ENCODE measurements at regions not wholly inside any gene's neighbourhood (a gene's known extent, or its start where the extent isn't known, plus 50 kb on each side); places are given as distances from the start of the nearest gene placed in this dataset.
"Not testable (repeated sequence)": the region's sequence is repeated elsewhere in the genome, so short reads cannot be mapped to it uniquely, and the experiment has no call there.

- DNase-seq (ENCODE audit: low read depth), result no peak
- H3K4me3 ChIP-seq (ENCODE audit: low read length), result no peak overlapping the region
- TF ChIP-seq CTCF (conservative IDR thresholded peaks at IDR 0.05; ENCODE audit: low read depth, low read length), result no peak
These were observed 383.2 kb upstream of the UBE2E3 start for GRCh38 chr2:180597179-180597578.

GRCh38 chr2:180596453-180596852 lies 384.0 kb upstream of the UBE2E3 start:
- no peak for TF ChIP-seq CTCF (conservative IDR thresholded peaks at IDR 0.05; ENCODE audit: low read depth, low read length)
- no peak overlapping the region for H3K4me3 ChIP-seq (ENCODE audit: low read length)
- DNase-seq (ENCODE audit: low read depth), result no peak

- DNase-seq (ENCODE audit: low read depth), result no peak
- H3K4me3 ChIP-seq (ENCODE audit: low read length), result no peak overlapping the region
- TF ChIP-seq CTCF (conservative IDR thresholded peaks at IDR 0.05; ENCODE audit: low read depth, low read length), result no peak
These were observed 388.5 kb upstream of the UBE2E3 start for GRCh38 chr2:180591947-180592346.

- H3K4me3 ChIP-seq (ENCODE audit: low read length); DNase-seq (ENCODE audit: low read depth): not testable (repeated sequence)
These were observed 389.2 kb upstream of the UBE2E3 start for GRCh38 chr2:180591093-180591781.

- no peak overlapping the region for H3K4me3 ChIP-seq (ENCODE audit: low read length)
- DNase-seq (ENCODE audit: low read depth), result no peak
- TF ChIP-seq CTCF (conservative IDR thresholded peaks at IDR 0.05; ENCODE audit: low read depth, low read length), result no peak
These were observed 396.8 kb upstream of the UBE2E3 start for GRCh38 chr2:180583441-180584140.

- DNase-seq (ENCODE audit: low read depth), result no peak
- no peak overlapping the region for H3K4me3 ChIP-seq (ENCODE audit: low read length)
- no peak for TF ChIP-seq CTCF (conservative IDR thresholded peaks at IDR 0.05; ENCODE audit: low read depth, low read length)
These were observed 401.0 kb upstream of the UBE2E3 start for GRCh38 chr2:180579388-180579787.

- no peak overlapping the region for H3K4me3 ChIP-seq (ENCODE audit: low read length)
- DNase-seq (ENCODE audit: low read depth), result no peak
- no peak for TF ChIP-seq CTCF (conservative IDR thresholded peaks at IDR 0.05; ENCODE audit: low read depth, low read length)
These were observed 402.0 kb upstream of the UBE2E3 start for GRCh38 chr2:180578441-180578840.

Data from retinal pigment epithelial cell (primary cell).